Thoracic aorta (tissue), 2 donors: ENCODE measurements at regions not wholly inside any gene's neighbourhood (a gene's known extent, or its start where the extent isn't known, plus 50 kb on each side); places are given as distances from the start of the nearest gene placed in this dataset.

ENCODE experiments used
- ATAC-seq: fragments of 150-250 bp; one replicate; pipeline ENCODE4 v1.8.0; 2017; ENCODE audit warnings: low read depth; ENCODE audit not compliant: insufficient number of reproducible peaks, low FRiP score
- DNase-seq: peaks from one replicate; pipeline ENCODE4 v3.0.0-alpha.2; 2020; ENCODE audit warnings: low spot score
- H3K27ac ChIP-seq, 2 donors: fragments of 200-600 bp; sonication (generic); 1 replicate in 1 of 2; 2 replicates in 1 of 2; pipeline ENCODE4 v1.5.1; 2016; ENCODE audit warnings: mild to moderate bottlenecking in 2 of 2, moderate library complexity in 2 of 2
- H3K27me3 ChIP-seq: fragments of 200-600 bp; sonication (generic); replicated peaks from 2 replicates; pipeline ENCODE4 v1.6.0; 2016; ENCODE audit warnings: mild to moderate bottlenecking; ENCODE audit not compliant: insufficient read depth
- H3K36me3 ChIP-seq: fragments of 200-600 bp; sonication (generic); one replicate; pipeline ENCODE4 v1.5.1; 2016
- H3K4me1 ChIP-seq, 2 donors: fragments of 200-600 bp; sonication (generic); 1 replicate in 1 of 2; 2 replicates in 1 of 2; pipeline versions ENCODE4 v1.5.1 to v1.6.0; 2016; ENCODE audit warnings: low read depth in 2 of 2, mild to moderate bottlenecking in 1 of 2; ENCODE audit not compliant: control insufficient read depth in 1 of 2
- H3K4me3 ChIP-seq: fragments of 200-600 bp; sonication (generic); 2 replicates; pipeline ENCODE4 v1.5.1; 2016; ENCODE audit warnings: mild to moderate bottlenecking
- H3K9me3 ChIP-seq: fragments of 200-600 bp; sonication (generic); 2 replicates; pipeline ENCODE4 v1.5.1; 2016
- TF ChIP-seq, protein P1 (sequence below): fragments of 200-600 bp; sonication (generic); IDR thresholded peaks from one replicate; pipeline ENCODE4 v1.5.1; 2019; ENCODE audit warnings: antibody characterized with exemption

GRCh38 chr4:114263233-114263632 lies 283.8 kb upstream of the ARSJ start:
- TF ChIP-seq, protein P1, sequence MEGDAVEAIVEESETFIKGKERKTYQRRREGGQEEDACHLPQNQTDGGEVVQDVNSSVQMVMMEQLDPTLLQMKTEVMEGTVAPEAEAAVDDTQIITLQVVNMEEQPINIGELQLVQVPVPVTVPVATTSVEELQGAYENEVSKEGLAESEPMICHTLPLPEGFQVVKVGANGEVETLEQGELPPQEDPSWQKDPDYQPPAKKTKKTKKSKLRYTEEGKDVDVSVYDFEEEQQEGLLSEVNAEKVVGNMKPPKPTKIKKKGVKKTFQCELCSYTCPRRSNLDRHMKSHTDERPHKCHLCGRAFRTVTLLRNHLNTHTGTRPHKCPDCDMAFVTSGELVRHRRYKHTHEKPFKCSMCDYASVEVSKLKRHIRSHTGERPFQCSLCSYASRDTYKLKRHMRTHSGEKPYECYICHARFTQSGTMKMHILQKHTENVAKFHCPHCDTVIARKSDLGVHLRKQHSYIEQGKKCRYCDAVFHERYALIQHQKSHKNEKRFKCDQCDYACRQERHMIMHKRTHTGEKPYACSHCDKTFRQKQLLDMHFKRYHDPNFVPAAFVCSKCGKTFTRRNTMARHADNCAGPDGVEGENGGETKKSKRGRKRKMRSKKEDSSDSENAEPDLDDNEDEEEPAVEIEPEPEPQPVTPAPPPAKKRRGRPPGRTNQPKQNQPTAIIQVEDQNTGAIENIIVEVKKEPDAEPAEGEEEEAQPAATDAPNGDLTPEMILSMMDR, result no peak
- Histone ChIP-seq H3K9me3 (no peaks in the 10 kb centered on the region), H3K27me3 (no peaks in the 10 kb centered on the region), H3K36me3 (no peaks in the 10 kb centered on the region), H3K4me3 (no peak overlapping the region), H3K4me1 (peaks cover 9 to 16% of the 10 kb centered on the region in 2 donors), H3K27ac (no peak overlapping the region)
- no peak for DNase-seq
- no peak for ATAC-seq

DNA sequence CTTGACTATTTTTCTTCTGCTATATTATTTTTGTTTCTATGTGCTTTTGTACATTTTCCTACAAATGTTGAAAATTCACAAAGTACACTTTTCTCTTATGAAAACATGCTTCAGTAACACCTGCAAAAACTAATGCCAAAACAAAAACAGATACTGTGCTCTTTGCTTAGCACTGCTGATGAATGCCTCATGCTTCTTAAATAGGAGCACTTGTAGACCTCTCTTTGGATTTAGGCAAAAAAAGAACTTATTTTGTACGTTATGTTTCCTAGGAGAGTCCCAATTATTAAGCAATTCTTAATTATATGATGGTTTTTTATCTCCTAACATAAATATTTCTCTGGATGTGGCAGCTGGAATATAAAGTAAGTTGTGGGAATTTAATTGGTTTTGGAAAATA lies 285.0 kb upstream of the ARSJ start:
- DNase-seq (no peak), ATAC-seq (no peak)
- TF ChIP-seq, protein P1, result no peak
- H3K9me3 ChIP-seq, result no peaks in the 10 kb centered on the region
- H3K4me1 ChIP-seq, result peaks cover 9 to 16% of the 10 kb centered on the region in 2 donors
- no peaks in the 10 kb centered on the region for H3K27me3 ChIP-seq
- H3K27ac ChIP-seq, result peak overlapping the region in 1 of 2 donors; percentile 23
- H3K4me3 ChIP-seq, result no peak overlapping the region
- H3K36me3 ChIP-seq, result no peaks in the 10 kb centered on the region

DNA sequence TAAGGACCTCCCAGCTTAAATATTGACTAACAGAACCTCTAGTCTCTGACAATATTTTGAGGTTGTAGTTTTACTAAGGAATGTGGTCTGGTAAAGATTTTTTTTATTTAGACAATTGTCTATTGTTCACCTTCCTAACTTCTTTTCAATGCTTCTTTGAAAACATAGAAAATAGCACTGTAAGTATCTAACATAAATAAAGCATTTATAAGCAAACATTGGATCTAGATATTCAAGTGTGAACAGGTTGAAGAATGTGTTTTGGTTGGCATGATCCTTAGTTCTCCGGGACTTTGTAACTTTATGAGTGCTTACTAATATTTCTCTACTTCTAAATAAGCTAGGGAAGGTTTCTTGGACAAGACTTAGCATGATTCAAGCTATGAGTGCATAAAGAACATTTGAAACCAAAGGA lies 285.4 kb upstream of the ARSJ start:
- no peak overlapping the region for H3K4me3 ChIP-seq
- H3K27ac ChIP-seq, result peak overlapping the region; percentile 23 to 37
- ATAC-seq (no peak), DNase-seq (no peak)
- H3K27me3 ChIP-seq, result no peaks in the 10 kb centered on the region
- no peaks in the 10 kb centered on the region for H3K36me3 ChIP-seq
- no peaks in the 10 kb centered on the region for H3K9me3 ChIP-seq
- peaks cover 9 to 21% of the 10 kb centered on the region in 2 donors for H3K4me1 ChIP-seq
- TF ChIP-seq, protein P1, result no peak

- H3K4me3 ChIP-seq, result no peak overlapping the region
- no peak for ATAC-seq
- TF ChIP-seq, protein P1, result no peak
- no peak for DNase-seq
- no peaks in the 10 kb centered on the region for H3K36me3 ChIP-seq
- H3K9me3 ChIP-seq, result no peaks in the 10 kb centered on the region
- no peaks in the 10 kb centered on the region for H3K27me3 ChIP-seq
- H3K27ac ChIP-seq, result peak overlapping the region in 1 of 2 donors; percentile 37
- peaks cover 9 to 25% of the 10 kb centered on the region in 2 donors for H3K4me1 ChIP-seq
Measured at GRCh38 chr4:114265342-114265741, 285.9 kb upstream of the ARSJ start.

- TF ChIP-seq, protein P1, result no peak
- Histone ChIP-seq H3K4me3 (no peak overlapping the region), H3K9me3 (no peaks in the 10 kb centered on the region), H3K27ac (no peak overlapping the region), H3K4me1 (peaks cover 25 to 47% of the 10 kb centered on the region in 2 donors), H3K36me3 (no peaks in the 10 kb centered on the region), H3K27me3 (no peaks in the 10 kb centered on the region)
- ATAC-seq, result no peak
- no peak for DNase-seq
Measured at GRCh38 chr4:114267976-114268375, 288.5 kb upstream of the ARSJ start.
